ENCODE measurements at regions not wholly inside any gene's neighbourhood (a gene's known extent, or its start where the extent isn't known, plus 50 kb on each side); places are given as distances from the start of the nearest gene placed in this dataset.

- TF ChIP-seq, protein P1, sequence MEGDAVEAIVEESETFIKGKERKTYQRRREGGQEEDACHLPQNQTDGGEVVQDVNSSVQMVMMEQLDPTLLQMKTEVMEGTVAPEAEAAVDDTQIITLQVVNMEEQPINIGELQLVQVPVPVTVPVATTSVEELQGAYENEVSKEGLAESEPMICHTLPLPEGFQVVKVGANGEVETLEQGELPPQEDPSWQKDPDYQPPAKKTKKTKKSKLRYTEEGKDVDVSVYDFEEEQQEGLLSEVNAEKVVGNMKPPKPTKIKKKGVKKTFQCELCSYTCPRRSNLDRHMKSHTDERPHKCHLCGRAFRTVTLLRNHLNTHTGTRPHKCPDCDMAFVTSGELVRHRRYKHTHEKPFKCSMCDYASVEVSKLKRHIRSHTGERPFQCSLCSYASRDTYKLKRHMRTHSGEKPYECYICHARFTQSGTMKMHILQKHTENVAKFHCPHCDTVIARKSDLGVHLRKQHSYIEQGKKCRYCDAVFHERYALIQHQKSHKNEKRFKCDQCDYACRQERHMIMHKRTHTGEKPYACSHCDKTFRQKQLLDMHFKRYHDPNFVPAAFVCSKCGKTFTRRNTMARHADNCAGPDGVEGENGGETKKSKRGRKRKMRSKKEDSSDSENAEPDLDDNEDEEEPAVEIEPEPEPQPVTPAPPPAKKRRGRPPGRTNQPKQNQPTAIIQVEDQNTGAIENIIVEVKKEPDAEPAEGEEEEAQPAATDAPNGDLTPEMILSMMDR (IDR thresholded peaks at IDR 0.05): no peak
- TF ChIP-seq POLR2A (IDR thresholded peaks at IDR 0.05): no peak
These were observed 2144.3 kb upstream of the C9orf72 start for GRCh38 chr9:29717631-29718030.

Measured in right lobe of liver (tissue), 4 donors.